GM21360 (cell line): ENCODE measurements at regions not wholly inside any gene's neighbourhood (a gene's known extent, or its start where the extent isn't known, plus 50 kb on each side); places are given as distances from the start of the nearest gene placed in this dataset.

Experiments used
- ATAC-seq: cut with Tn5 transposase; IDR thresholded peaks from one replicate; pipeline ENCODE4 v1.9.1; 2021; ENCODE audit warnings: mild to moderate bottlenecking, moderate library complexity; ENCODE audit not compliant: unreplicated experiment

- ATAC-seq: no peak
Measured at GRCh38 chr3:14307656-14308302, 94.6 kb upstream of the SLC6A6 start.

GRCh38 chr3:14311729-14312128 lies 90.7 kb upstream of the SLC6A6 start:
- no peak for ATAC-seq

GRCh38 chr3:14312375-14312774 lies 90.0 kb upstream of the SLC6A6 start:
- ATAC-seq: no peak

GRCh38 chr3:14317057-14317553 lies 85.3 kb upstream of the SLC6A6 start:
- no peak for ATAC-seq

- no peak for ATAC-seq
Measured at GRCh38 chr3:14318646-14319045, 83.8 kb upstream of the SLC6A6 start.

GRCh38 chr3:14319654-14320182 lies 82.7 kb upstream of the SLC6A6 start:
- peak; percentile 98 for ATAC-seq

- ATAC-seq: no peak
Measured at GRCh38 chr3:14320219-14320618, 82.2 kb upstream of the SLC6A6 start.

GRCh38 chr3:14322001-14322400 lies 80.4 kb upstream of the SLC6A6 start:
- no peak for ATAC-seq

GRCh38 chr3:14322667-14323295 lies 79.6 kb upstream of the SLC6A6 start:
- no peak for ATAC-seq

GRCh38 chr3:14323401-14324223 lies 78.8 kb upstream of the SLC6A6 start:
- no peak for ATAC-seq

- ATAC-seq: no peak
Measured at GRCh38 chr3:14324224-14324944, 78.0 kb upstream of the SLC6A6 start.

- ATAC-seq: no peak
Measured at GRCh38 chr3:14328422-14328821, 74.0 kb upstream of the SLC6A6 start.

- no peak for ATAC-seq
Measured at GRCh38 chr3:14329116-14329830, 73.1 kb upstream of the SLC6A6 start.

- ATAC-seq: no peak
Measured at GRCh38 chr3:14329842-14330241, 72.6 kb upstream of the SLC6A6 start.

- no peak for ATAC-seq
Measured at GRCh38 chr3:14330508-14330907, 71.9 kb upstream of the SLC6A6 start.

- ATAC-seq: no peak
Measured at GRCh38 chr3:14331251-14331650, 71.2 kb upstream of the SLC6A6 start.

GRCh38 chr3:14332392-14332791 lies 70.0 kb upstream of the SLC6A6 start:
- ATAC-seq: no peak

GRCh38 chr3:14333215-14333614 lies 69.2 kb upstream of the SLC6A6 start:
- no peak for ATAC-seq

GRCh38 chr3:14333621-14334020 lies 68.8 kb upstream of the SLC6A6 start:
- ATAC-seq: no peak

GRCh38 chr3:14334136-14334535 lies 68.3 kb upstream of the SLC6A6 start:
- ATAC-seq: no peak
